A673 (cell line): ENCODE measurements at regions not wholly inside any gene's neighbourhood (a gene's known extent, or its start where the extent isn't known, plus 50 kb on each side); places are given as distances from the start of the nearest gene placed in this dataset.

Source experiments
- BruUV-seq: library from RNA; stranded (reverse); fragments of 400-500 nt; replicated peaks from 2 replicates; lab custom pipeline; 2021; lab: Mats Ljungman, UMichigan
- CTCF ChIA-PET: fragments of 300-600 bp; sonication (Branson Sonifier 250); formaldehyde crosslinking; loops from one replicate; lab custom pipeline; 2022; ENCODE audit warnings: antibody characterized with exemption; lab: Charles Lee
- POLR2A ChIA-PET: fragments of 300-600 bp; sonication (Branson Sonifier 250); formaldehyde crosslinking; loops from one replicate; lab custom pipeline; 2022; ENCODE audit warnings: antibody characterized with exemption; ENCODE audit not compliant: low non-redundant PET; lab: Charles Lee
- DNase-seq: peaks from one replicate; pipeline ENCODE4 v3.0.0-alpha.2; 2015; ENCODE audit warnings: low spot score
- H3K27ac ChIP-seq: fragments of 200-600 bp; sonication (generic); 2 replicates; pipeline ENCODE4 v1.5.1; 2016; ENCODE audit warnings: mixed run types, low read depth, mild to moderate bottlenecking, mixed read lengths, antibody characterized with exemption, low read length; ENCODE audit not compliant: poor library complexity, severe bottlenecking
- H3K27me3 ChIP-seq: fragments of 200-600 bp; sonication (generic); replicated peaks from 2 replicates; pipeline ENCODE4 v1.6.1; 2017; ENCODE audit warnings: mixed run types, low read depth, mild to moderate bottlenecking, mixed read lengths, antibody characterized with exemption, low read length; ENCODE audit not compliant: insufficient read depth, poor library complexity
- H3K36me3 ChIP-seq: fragments of 200-600 bp; sonication (generic); 2 replicates; pipeline ENCODE4 v1.6.1; 2016; ENCODE audit warnings: mixed run types, mild to moderate bottlenecking, mixed read lengths, antibody characterized with exemption, low read length; ENCODE audit not compliant: insufficient read depth, poor library complexity, severe bottlenecking
- H3K4me1 ChIP-seq: fragments of 200-600 bp; sonication (generic); 2 replicates; pipeline ENCODE4 v1.6.1; 2017; ENCODE audit warnings: mixed run types, mild to moderate bottlenecking, mixed read lengths, antibody characterized with exemption, low read length; ENCODE audit not compliant: insufficient read depth, poor library complexity, severe bottlenecking
- H3K4me3 ChIP-seq: fragments of 200-600 bp; sonication (generic); 2 replicates; pipeline ENCODE4 v1.5.1; 2016; ENCODE audit warnings: low read depth, mixed run types, mild to moderate bottlenecking, mixed read lengths, low read length; ENCODE audit not compliant: poor library complexity, severe bottlenecking
- H3K9me3 ChIP-seq: fragments of 200-600 bp; sonication (generic); 2 replicates; pipeline ENCODE4 v1.6.1; 2016; ENCODE audit warnings: mixed run types, low read depth, mild to moderate bottlenecking, mixed read lengths, antibody characterized with exemption, low read length; ENCODE audit not compliant: poor library complexity, severe bottlenecking
- CTCF ChIP-seq: fragments of 300-800, 200-600 bp; sonication (generic); conservative IDR thresholded peaks from 2 replicates; pipeline ENCODE4 v1.5.1; 2017; ENCODE audit warnings: low read depth, mild to moderate bottlenecking, antibody characterized with exemption, low read length, moderate library complexity, mixed read lengths
- EZH2 ChIP-seq: fragments of 200-600 bp; sonication (generic); IDR thresholded peaks from 2 replicates; pipeline ENCODE4 v1.6.1; 2017; ENCODE audit warnings: borderline replicate concordance, low read depth, mild to moderate bottlenecking, mixed read lengths, antibody characterized with exemption, low read length; ENCODE audit not compliant: poor library complexity, severe bottlenecking
- intact Hi-C: fragments of 100-400 bp; cut with micrococcal nuclease; formaldehyde crosslinking; loops from one replicate; pipeline ENCODE4 v1.10.0; 2022; ENCODE audit not compliant: unreplicated experiment

- Histone ChIP-seq H3K27ac (no peak overlapping the region), H3K4me1 (no peaks in the 10 kb centered on the region), H3K27me3 (peaks cover 5% of the 10 kb centered on the region), H3K36me3 (no peaks in the 10 kb centered on the region), H3K9me3 (no peaks in the 10 kb centered on the region), H3K4me3 (no peak overlapping the region)
- CTCF ChIA-PET, result no interaction called here
- no peak for DNase-seq
- POLR2A ChIA-PET, result no interaction called here
- TF ChIP-seq CTCF, result no peak
- no peak for TF ChIP-seq EZH2
- intact Hi-C loops, result no loop called here
- BruUV-seq, result no TSS peak
Measured at GRCh38 chr12:13503094-13503835, 306.7 kb downstream of the EMP1 start.

DNA sequence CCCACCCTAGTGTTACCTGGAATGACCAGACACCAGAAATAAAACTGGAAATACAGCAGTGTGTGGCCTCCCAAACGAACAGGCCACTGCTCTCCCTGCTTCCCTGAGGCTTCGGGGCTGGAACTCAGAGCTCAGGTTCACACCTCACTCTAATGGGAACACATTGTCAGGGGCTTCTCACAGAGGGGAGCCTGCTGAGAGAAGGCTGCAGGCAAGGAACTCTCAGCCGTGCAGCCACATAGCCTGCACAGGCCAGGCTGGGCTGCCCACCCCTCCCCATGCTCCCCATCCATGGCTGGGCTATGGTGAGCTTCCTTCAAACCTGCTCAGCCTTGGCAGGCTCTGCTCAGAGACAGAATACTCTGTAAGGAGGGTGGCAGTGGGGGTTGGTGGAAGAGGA lies 302.5 kb downstream of the EMP1 start:
- H3K36me3 ChIP-seq, result no peaks in the 10 kb centered on the region
- TF ChIP-seq EZH2 (no peak), CTCF (no peak)
- H3K27me3 ChIP-seq, result no peaks in the 10 kb centered on the region
- ChIA-PET CTCF (no interaction called here), POLR2A (no interaction called here)
- H3K9me3 ChIP-seq, result no peaks in the 10 kb centered on the region
- no peak overlapping the region for H3K27ac ChIP-seq
- intact Hi-C loops, result no loop called here
- no peaks in the 10 kb centered on the region for H3K4me1 ChIP-seq
- no peak overlapping the region for H3K4me3 ChIP-seq
- BruUV-seq, result no TSS peak
- DNase-seq, result no peak

GRCh38 chr12:13496111-13496510 lies 299.6 kb downstream of the EMP1 start:
- Histone ChIP-seq H3K27ac (no peak overlapping the region), H3K27me3 (no peaks in the 10 kb centered on the region), H3K4me1 (no peaks in the 10 kb centered on the region), H3K36me3 (no peaks in the 10 kb centered on the region), H3K4me3 (no peak overlapping the region), H3K9me3 (no peaks in the 10 kb centered on the region)
- BruUV-seq, result no TSS peak
- ChIA-PET POLR2A (no interaction called here), CTCF (no interaction called here)
- intact Hi-C loops, result no loop called here
- no peak for TF ChIP-seq CTCF
- TF ChIP-seq EZH2, result no peak
- peak; percentile 6 for DNase-seq
